ENCODE measurements at regions not wholly inside any gene's neighbourhood (a gene's known extent, or its start where the extent isn't known, plus 50 kb on each side); places are given as distances from the start of the nearest gene placed in this dataset.

DNA sequence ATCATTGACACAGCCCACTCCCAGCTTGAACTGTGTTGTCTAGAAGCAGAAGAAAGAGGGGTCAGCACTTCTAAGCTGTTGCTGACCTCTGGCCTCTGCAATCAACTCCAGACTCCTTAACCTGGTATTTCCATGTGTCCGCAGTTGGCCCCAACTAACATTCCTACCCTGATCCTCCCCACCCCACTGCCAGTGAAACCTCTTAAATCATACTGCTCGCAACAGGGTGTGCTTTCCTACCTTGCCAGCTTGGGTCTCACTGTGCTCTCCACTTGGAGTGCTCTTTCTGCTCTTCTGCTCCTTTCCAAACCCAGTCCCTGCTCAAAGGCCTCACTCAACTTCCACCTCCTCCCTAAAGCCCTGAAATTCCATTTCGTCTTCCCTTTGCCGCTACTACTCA is 52.3 kb upstream of the RPS6KA3 start (continued):
- TF ChIP-seq NFYB (IDR thresholded peaks at IDR 0.05; ENCODE audit: extremely low read depth, insufficient read length), result no peak
- TF ChIP-seq ESRRA (IDR thresholded peaks at IDR 0.05; ENCODE audit: borderline replicate concordance, low read depth), result no peak
- no peak for TF ChIP-seq ATF6 (CRISPR knock-in tag; IDR thresholded peaks at IDR 0.05)
- TF ChIP-seq ZNF175 (CRISPR knock-in tag; IDR thresholded peaks at IDR 0.05; ENCODE audit: low read depth), result no peak

- Histone ChIP-seq H3K9me3 (replicated peaks; ENCODE audit: control insufficient read depth, insufficient read depth, low read depth, low read length) (no peaks in the 10 kb centered on the region), H4K20me1 (replicated peaks; ENCODE audit: control insufficient read depth, insufficient read depth, low read length) (no peaks in the 10 kb centered on the region), H3K4me2 (ENCODE audit: insufficient read depth, low read length) (no peak overlapping the region), H3K9ac (ENCODE audit: insufficient read depth in 1 of 2, low read depth in 2 of 2, low read length in 2 of 2) (no peak overlapping the region), H3K36me3 (ENCODE audit: control insufficient read depth, insufficient read depth, low read length) (no peaks in the 10 kb centered on the region), H3K79me2 (ENCODE audit: control insufficient read depth, insufficient read depth, low read length) (no peaks in the 10 kb centered on the region), H3K4me3 (no peak overlapping the region), H2AFZ (ENCODE audit: low read depth, low read length) (no peak overlapping the region), H3K9me1 (ENCODE audit: control insufficient read depth, insufficient read depth, low read length) (no peaks in the 10 kb centered on the region), H3K27ac (ENCODE audit: extremely low read depth, low read depth, low read length) (no peak overlapping the region), H3K27me3 (ENCODE audit: control insufficient read depth in 2 of 2, insufficient read depth in 2 of 2, low read length in 2 of 2) (peaks cover 0 to 4% of the 10 kb centered on the region in 2 experiments; a peak in 2 of 5 replicates), H3K4me1 (replicated peaks in 1 of 2; ENCODE audit: control insufficient read depth in 2 of 2, insufficient read depth in 2 of 2, low read length in 2 of 2) (no peaks in the 10 kb centered on the region)
- DNase-seq (ENCODE audit: extremely low read depth in 1 of 4, low spot score in 3 of 4) (no peak), ATAC-seq (no peak), FAIRE-seq (no peak)
- in situ Hi-C loops (cut with MboI) (no loop called here), intact Hi-C loops (cut with micrococcal nuclease) (no loop called here)
- BruUV-seq (replicated peaks), result no TSS peak
- ChIA-PET POLR2A (no interaction called here), CTCF (ENCODE audit: low intra/inter-chr PET ratio) (no interaction called here)
- WGBS (ENCODE audit: insufficient coverage, low coverage, missing lambda C conversion rate), result 2% methylated on average over 5 of the region's 5 CpGs
- TF ChIP-seq TAF9B (IDR thresholded peaks at IDR 0.05; ENCODE audit: partially characterized antibody) (no peak), RBM22 (IDR thresholded peaks at IDR 0.05; ENCODE audit: low read depth, low read length, poor library complexity, severe bottlenecking) (no peak), FOXJ2 (tag; IDR thresholded peaks at IDR 0.05) (no peak), TEAD2 (tag; IDR thresholded peaks at IDR 0.05) (no peak), ZNF282 (CRISPR knock-in tag; IDR thresholded peaks at IDR 0.05) (no peak), RBM17 (IDR thresholded peaks at IDR 0.05; ENCODE audit: borderline replicate concordance, low read depth, low read length) (no peak), ZNF79 (CRISPR knock-in tag; IDR thresholded peaks at IDR 0.05; ENCODE audit: low read depth) (no peak), ZNF41 (CRISPR knock-in tag; conservative IDR thresholded peaks at IDR 0.05) (no peak), FOSL1 (tag; conservative IDR thresholded peaks at IDR 0.05) (no peak), ARID3A (IDR thresholded peaks at IDR 0.05; ENCODE audit: borderline replicate concordance, low read depth, low read length) (no peak), CBFB (CRISPR knock-in tag; IDR thresholded peaks at IDR 0.05) (no peak), NFIC (IDR thresholded peaks at IDR 0.05) (no peak), ZNF766 (CRISPR knock-in tag; conservative IDR thresholded peaks at IDR 0.05) (no peak), GMEB1 (CRISPR knock-in tag; IDR thresholded peaks at IDR 0.05) (no peak)
Observed at GRCh38 chrX:20317873-20318272, 51.2 kb upstream of the RPS6KA3 start.

All from K562 (cell line).